ENCODE measurements at regions not wholly inside any gene's neighbourhood (a gene's known extent, or its start where the extent isn't known, plus 50 kb on each side); places are given as distances from the start of the nearest gene placed in this dataset.

DNA sequence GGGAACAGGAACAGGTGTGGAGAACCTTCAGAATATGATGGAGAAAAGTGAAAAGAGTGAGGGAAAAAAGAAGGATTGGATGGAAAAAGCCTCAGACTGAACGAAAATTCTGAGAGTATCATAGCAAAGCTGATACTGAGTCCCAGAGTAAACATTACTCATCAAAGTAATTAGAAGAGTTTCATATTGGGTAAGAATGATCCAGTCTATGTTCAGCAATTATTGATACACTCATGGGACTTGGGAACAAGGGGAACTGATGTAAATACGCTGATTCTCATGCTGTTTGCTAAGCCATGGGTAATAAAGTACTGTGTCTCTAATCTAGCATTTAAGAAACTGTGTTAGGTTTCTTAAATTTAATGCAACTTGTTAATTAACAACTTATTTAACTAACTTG lies 219.9 kb upstream of the NOL4 start:
- Histone ChIP-seq H3K4me3 (replicated peaks; ENCODE audit: low read depth, low read length) (no peak overlapping the region), H3K36me3 (ENCODE audit: control insufficient read depth, insufficient read depth, low read length) (no peaks in the 10 kb centered on the region), H3K27me3 (replicated peaks; ENCODE audit: control insufficient read depth, insufficient read depth, low read length) (no peaks in the 10 kb centered on the region; the same call in 1 of the 2 replicates)
- no peak for DNase-seq (ENCODE audit: extremely low read depth, insufficient read length)
- TF ChIP-seq, protein P1, sequence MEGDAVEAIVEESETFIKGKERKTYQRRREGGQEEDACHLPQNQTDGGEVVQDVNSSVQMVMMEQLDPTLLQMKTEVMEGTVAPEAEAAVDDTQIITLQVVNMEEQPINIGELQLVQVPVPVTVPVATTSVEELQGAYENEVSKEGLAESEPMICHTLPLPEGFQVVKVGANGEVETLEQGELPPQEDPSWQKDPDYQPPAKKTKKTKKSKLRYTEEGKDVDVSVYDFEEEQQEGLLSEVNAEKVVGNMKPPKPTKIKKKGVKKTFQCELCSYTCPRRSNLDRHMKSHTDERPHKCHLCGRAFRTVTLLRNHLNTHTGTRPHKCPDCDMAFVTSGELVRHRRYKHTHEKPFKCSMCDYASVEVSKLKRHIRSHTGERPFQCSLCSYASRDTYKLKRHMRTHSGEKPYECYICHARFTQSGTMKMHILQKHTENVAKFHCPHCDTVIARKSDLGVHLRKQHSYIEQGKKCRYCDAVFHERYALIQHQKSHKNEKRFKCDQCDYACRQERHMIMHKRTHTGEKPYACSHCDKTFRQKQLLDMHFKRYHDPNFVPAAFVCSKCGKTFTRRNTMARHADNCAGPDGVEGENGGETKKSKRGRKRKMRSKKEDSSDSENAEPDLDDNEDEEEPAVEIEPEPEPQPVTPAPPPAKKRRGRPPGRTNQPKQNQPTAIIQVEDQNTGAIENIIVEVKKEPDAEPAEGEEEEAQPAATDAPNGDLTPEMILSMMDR (IDR thresholded peaks at IDR 0.05; ENCODE audit: insufficient read depth, low read length, poor library complexity, severe bottlenecking), result no peak

DNA sequence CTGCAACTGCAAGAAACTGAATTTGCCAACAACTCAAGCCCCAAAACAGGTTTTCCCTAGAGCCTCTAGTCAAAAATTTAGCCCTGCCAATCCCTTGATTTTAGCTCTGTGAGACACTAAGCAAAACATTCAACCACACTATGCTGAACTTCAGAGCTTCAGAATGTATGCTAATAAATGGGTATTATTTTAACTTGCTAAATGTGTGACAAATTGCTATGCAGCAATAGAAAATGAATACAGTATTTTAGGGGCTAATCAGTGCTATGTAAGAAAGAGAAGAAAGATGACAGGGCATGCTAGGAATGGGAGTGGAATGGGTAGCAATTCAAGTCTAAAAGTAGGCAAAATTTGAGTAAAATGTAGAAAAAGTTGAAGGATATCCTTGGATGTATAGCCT lies 223.9 kb upstream of the NOL4 start:
- H3K4me3 ChIP-seq (replicated peaks; ENCODE audit: low read depth, low read length), result no peak overlapping the region
- DNase-seq (ENCODE audit: extremely low read depth, insufficient read length), result no peak
- no peaks in the 10 kb centered on the region; the same call in 1 of the 2 replicates for H3K27me3 ChIP-seq (replicated peaks; ENCODE audit: control insufficient read depth, insufficient read depth, low read length)
- H3K36me3 ChIP-seq (ENCODE audit: control insufficient read depth, insufficient read depth, low read length), result no peaks in the 10 kb centered on the region
- TF ChIP-seq, protein P1 (IDR thresholded peaks at IDR 0.05; ENCODE audit: insufficient read depth, low read length, poor library complexity, severe bottlenecking), result no peak

DNA sequence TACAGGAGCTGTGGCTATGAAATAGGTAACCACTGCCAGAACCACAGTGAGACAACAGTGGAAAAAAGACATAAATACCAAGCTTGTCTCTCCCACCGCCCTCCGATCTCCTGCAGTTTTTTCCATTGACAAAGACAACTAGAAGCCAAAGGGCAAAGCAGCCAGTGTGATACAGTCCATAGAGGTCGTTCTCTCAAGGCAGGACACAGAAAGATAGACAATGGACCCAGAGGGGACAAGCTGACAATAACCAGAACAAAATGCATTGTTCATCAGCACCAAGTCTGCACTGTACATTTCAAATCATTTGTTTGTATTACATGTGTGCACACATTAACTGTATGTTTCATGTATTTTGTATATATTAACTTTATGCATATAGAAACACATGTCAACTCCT lies 233.0 kb upstream of the NOL4 start:
- DNase-seq (ENCODE audit: extremely low read depth, insufficient read length), result no peak
- no peak overlapping the region for H3K4me3 ChIP-seq (replicated peaks; ENCODE audit: low read depth, low read length)
- TF ChIP-seq, protein P1 (IDR thresholded peaks at IDR 0.05; ENCODE audit: insufficient read depth, low read length, poor library complexity, severe bottlenecking), result no peak
- no peaks in the 10 kb centered on the region for H3K27me3 ChIP-seq (replicated peaks; ENCODE audit: control insufficient read depth, insufficient read depth, low read length)
- H3K36me3 ChIP-seq (ENCODE audit: control insufficient read depth, insufficient read depth, low read length), result no peaks in the 10 kb centered on the region

DNA sequence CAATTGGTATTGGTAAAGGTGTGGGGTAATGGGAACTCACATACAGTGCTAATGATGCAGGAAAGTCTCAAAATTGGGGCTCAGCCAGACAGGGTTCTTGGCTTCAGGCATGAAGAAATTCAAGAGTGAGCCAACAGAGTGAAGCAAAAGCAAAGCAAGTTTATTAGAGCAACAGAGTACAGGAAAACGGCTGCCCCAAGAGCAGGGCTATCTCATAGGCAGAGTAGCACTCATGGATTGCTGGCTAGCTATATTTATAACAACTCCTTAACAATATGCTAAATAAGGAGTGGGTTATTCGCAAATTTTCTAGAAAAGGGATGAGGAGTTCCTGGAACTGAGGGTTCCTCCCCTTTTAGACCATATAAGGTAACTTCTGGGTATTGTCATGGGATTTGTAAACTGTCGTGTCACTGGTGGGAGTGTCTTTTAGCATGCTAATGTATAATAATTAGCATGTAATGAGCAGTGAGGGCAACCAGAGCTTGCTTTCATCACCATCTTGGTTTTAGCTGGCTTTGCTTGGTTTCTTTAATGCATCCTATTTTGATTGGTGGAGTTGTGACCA lies 233.8 kb upstream of the NOL4 start:
- Histone ChIP-seq H3K36me3 (ENCODE audit: control insufficient read depth, insufficient read depth, low read length) (no peaks in the 10 kb centered on the region), H3K4me3 (replicated peaks; ENCODE audit: low read depth, low read length) (no peak overlapping the region), H3K27me3 (replicated peaks; ENCODE audit: control insufficient read depth, insufficient read depth, low read length) (no peaks in the 10 kb centered on the region)
- DNase-seq (ENCODE audit: extremely low read depth, insufficient read length), result no peak
- TF ChIP-seq, protein P1 (IDR thresholded peaks at IDR 0.05; ENCODE audit: insufficient read depth, low read length, poor library complexity, severe bottlenecking), result no peak

DNA sequence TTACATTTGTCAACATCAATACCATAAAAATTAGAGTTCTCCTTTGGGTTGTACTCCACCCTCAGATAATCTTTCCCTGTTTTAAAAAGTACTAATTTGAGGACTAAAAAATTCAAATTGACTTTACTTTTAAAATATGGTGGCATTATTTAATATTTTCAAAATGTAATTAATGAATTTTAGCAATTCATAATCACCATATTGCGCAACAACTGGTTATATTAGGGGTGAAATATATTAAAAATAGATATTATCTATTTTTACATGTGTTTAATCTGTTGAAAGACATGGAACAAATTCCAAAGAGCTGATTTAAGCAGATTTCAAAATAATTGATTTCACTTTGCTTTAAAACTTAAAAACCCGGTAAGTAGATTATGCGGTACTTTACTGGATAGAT lies 236.6 kb upstream of the NOL4 start:
- no peak for DNase-seq (ENCODE audit: extremely low read depth, insufficient read length)
- TF ChIP-seq, protein P1 (IDR thresholded peaks at IDR 0.05; ENCODE audit: insufficient read depth, low read length, poor library complexity, severe bottlenecking), result no peak
- H3K4me3 ChIP-seq (replicated peaks; ENCODE audit: low read depth, low read length), result no peak overlapping the region
- H3K27me3 ChIP-seq (replicated peaks; ENCODE audit: control insufficient read depth, insufficient read depth, low read length), result no peaks in the 10 kb centered on the region
- H3K36me3 ChIP-seq (ENCODE audit: control insufficient read depth, insufficient read depth, low read length), result no peaks in the 10 kb centered on the region

DNA sequence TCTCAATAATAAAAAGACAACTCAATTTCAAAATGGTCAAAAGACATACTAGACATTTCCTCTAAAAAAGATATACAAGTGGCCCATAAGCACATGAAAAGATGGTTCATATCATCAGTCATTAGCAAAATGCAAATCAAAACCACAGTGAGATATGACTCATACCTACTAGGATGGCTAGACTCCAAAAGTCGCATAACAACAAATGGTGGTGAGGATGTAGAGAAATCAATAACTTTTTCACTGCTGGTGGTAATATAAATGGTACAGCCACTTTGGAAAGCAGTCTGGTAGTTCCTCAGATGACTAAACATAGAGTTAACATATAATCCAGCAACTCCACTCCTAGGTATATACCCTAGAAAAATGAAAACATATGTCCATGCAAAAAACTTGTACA lies 242.3 kb upstream of the NOL4 start:
- no peak for DNase-seq (ENCODE audit: extremely low read depth, insufficient read length)
- no peak overlapping the region for H3K4me3 ChIP-seq (replicated peaks; ENCODE audit: low read depth, low read length)
- TF ChIP-seq, protein P1 (IDR thresholded peaks at IDR 0.05; ENCODE audit: insufficient read depth, low read length, poor library complexity, severe bottlenecking), result no peak
- no peaks in the 10 kb centered on the region for H3K36me3 ChIP-seq (ENCODE audit: control insufficient read depth, insufficient read depth, low read length)
- H3K27me3 ChIP-seq (replicated peaks; ENCODE audit: control insufficient read depth, insufficient read depth, low read length), result no peaks in the 10 kb centered on the region

Data from GM06990 (cell line).